Muscle of leg (tissue), 3 donors: ENCODE measurements at regions not wholly inside any gene's neighbourhood (a gene's known extent, or its start where the extent isn't known, plus 50 kb on each side); places are given as distances from the start of the nearest gene placed in this dataset.

Experiments used
- DNase-seq: peaks from one replicate; pipeline ENCODE4 v3.0.0; 2013
- H3K27ac ChIP-seq: one replicate; pipeline ENCODE4 v1.5.1; 2013; ENCODE audit warnings: mild to moderate bottlenecking, low read length, control low read depth
- H3K27me3 ChIP-seq: one replicate; pipeline ENCODE4 v1.6.1; 2013; ENCODE audit warnings: low read length; ENCODE audit not compliant: control insufficient read depth, insufficient read depth
- H3K36me3 ChIP-seq: one replicate; pipeline ENCODE4 v1.6.1; 2013; ENCODE audit warnings: low read length; ENCODE audit not compliant: control insufficient read depth, insufficient read depth
- H3K4me1 ChIP-seq: one replicate; pipeline ENCODE4 v1.6.1; 2013; ENCODE audit warnings: low read length; ENCODE audit not compliant: control insufficient read depth, insufficient read depth
- H3K4me3 ChIP-seq: one replicate; pipeline ENCODE4 v1.5.1; 2013; ENCODE audit warnings: low read length, control low read depth
- H3K9me3 ChIP-seq: replicated peaks from 2 replicates; pipeline ENCODE4 v1.6.1; 2013; ENCODE audit warnings: low read depth, low read length; ENCODE audit not compliant: control insufficient read depth
- WGBS: methylation state at CpG from one replicate; pipeline ENCODE4 v1.1.5; 2013; ENCODE audit warnings: missing lambda C conversion rate; ENCODE audit not compliant: insufficient coverage; 5-methylcytosine and 5-hydroxymethylcytosine counted together

- H3K27me3 ChIP-seq: no peaks in the 10 kb centered on the region
- no peak overlapping the region for H3K27ac ChIP-seq
- H3K4me3 ChIP-seq: no peak overlapping the region
- no peak for DNase-seq
- no peaks in the 10 kb centered on the region for H3K4me1 ChIP-seq
- WGBS: no CpG with 5 or more reads among the region's 2 CpGs
- no peaks in the 10 kb centered on the region for H3K9me3 ChIP-seq
- H3K36me3 ChIP-seq: no peaks in the 10 kb centered on the region
Measured at GRCh38 chr3:118710532-118710931, 324.1 kb downstream of the IGSF11 start.

GRCh38 chr3:118713502-118714207, 321.0 kb downstream of the IGSF11 start:
- DNase-seq: no peak
- no peaks in the 10 kb centered on the region for H3K4me1 ChIP-seq
- no CpG with 5 or more reads among the region's 3 CpGs for WGBS
- H3K36me3 ChIP-seq: no peaks in the 10 kb centered on the region
- no peaks in the 10 kb centered on the region for H3K27me3 ChIP-seq
- no peaks in the 10 kb centered on the region for H3K9me3 ChIP-seq
- H3K27ac ChIP-seq: no peak overlapping the region
- H3K4me3 ChIP-seq: no peak overlapping the region

GRCh38 chr3:118714800-118715199, 319.8 kb downstream of the IGSF11 start:
- WGBS: 83% methylated on average over 1 of the region's 2 CpGs
- H3K36me3 ChIP-seq: no peaks in the 10 kb centered on the region

GRCh38 chr3:118729546-118729945, 305.1 kb downstream of the IGSF11 start:
- no peak for DNase-seq
- no peak overlapping the region for H3K27ac ChIP-seq
- no peaks in the 10 kb centered on the region for H3K9me3 ChIP-seq
- WGBS: 89% methylated on average over 1 of the region's 3 CpGs
- H3K36me3 ChIP-seq: no peaks in the 10 kb centered on the region
- no peaks in the 10 kb centered on the region for H3K27me3 ChIP-seq
- no peaks in the 10 kb centered on the region for H3K4me1 ChIP-seq
- no peak overlapping the region for H3K4me3 ChIP-seq

More at GRCh38 chr3:118714800-118715199, 319.8 kb downstream of the IGSF11 start:
- Histone ChIP-seq H3K4me1 (no peaks in the 10 kb centered on the region), H3K4me3 (no peak overlapping the region), H3K9me3 (peaks cover 4% of the 10 kb centered on the region), H3K27me3 (no peaks in the 10 kb centered on the region), H3K27ac (no peak overlapping the region)
- no peak for DNase-seq

GRCh38 chr3:118734664-118735063, 300.0 kb downstream of the IGSF11 start:
- no peaks in the 10 kb centered on the region for H3K27me3 ChIP-seq
- H3K4me1 ChIP-seq: no peaks in the 10 kb centered on the region
- no peaks in the 10 kb centered on the region for H3K36me3 ChIP-seq
- no peak for DNase-seq
- H3K4me3 ChIP-seq: no peak overlapping the region
- 45% methylated on average over 1 of the region's 2 CpGs for WGBS
- H3K9me3 ChIP-seq: no peaks in the 10 kb centered on the region
- no peak overlapping the region for H3K27ac ChIP-seq

GRCh38 chr3:118736107-118736506, 298.5 kb downstream of the IGSF11 start:
- WGBS: 79% methylated on average over 2 of the region's 2 CpGs

GRCh38 chr3:118740722-118741290, 293.8 kb downstream of the IGSF11 start:
- H3K27me3 ChIP-seq: no peaks in the 10 kb centered on the region
- no peak for DNase-seq
- 80% methylated on average over 1 of the region's 2 CpGs for WGBS
- peaks cover 2% of the 10 kb centered on the region for H3K9me3 ChIP-seq
- no peak overlapping the region for H3K27ac ChIP-seq
- no peaks in the 10 kb centered on the region for H3K4me1 ChIP-seq
- no peaks in the 10 kb centered on the region for H3K36me3 ChIP-seq
- H3K4me3 ChIP-seq: no peak overlapping the region

More at GRCh38 chr3:118736107-118736506, 298.5 kb downstream of the IGSF11 start:
- H3K4me3 ChIP-seq: no peak overlapping the region
- no peaks in the 10 kb centered on the region for H3K27me3 ChIP-seq
- H3K27ac ChIP-seq: no peak overlapping the region
- DNase-seq: no peak
- H3K36me3 ChIP-seq: no peaks in the 10 kb centered on the region
- no peaks in the 10 kb centered on the region for H3K4me1 ChIP-seq
- H3K9me3 ChIP-seq: no peaks in the 10 kb centered on the region

- no peak for DNase-seq
- Histone ChIP-seq H3K4me3 (no peak overlapping the region), H3K4me1 (no peaks in the 10 kb centered on the region), H3K27me3 (no peaks in the 10 kb centered on the region), H3K27ac (no peak overlapping the region), H3K36me3 (no peaks in the 10 kb centered on the region), H3K9me3 (peaks cover 2% of the 10 kb centered on the region)
- 82% methylated on average over 1 of the region's 2 CpGs for WGBS
Measured at GRCh38 chr3:118742760-118743159, 291.9 kb downstream of the IGSF11 start.

GRCh38 chr3:118744186-118744585, 290.5 kb downstream of the IGSF11 start:
- WGBS: 14% methylated on average over 1 of the region's 2 CpGs
- H3K4me3 ChIP-seq: no peak overlapping the region
- H3K9me3 ChIP-seq: peaks cover 2% of the 10 kb centered on the region
- no peaks in the 10 kb centered on the region for H3K27me3 ChIP-seq
- no peak overlapping the region for H3K27ac ChIP-seq
- H3K4me1 ChIP-seq: no peaks in the 10 kb centered on the region
- DNase-seq: no peak
- no peaks in the 10 kb centered on the region for H3K36me3 ChIP-seq

GRCh38 chr3:118754406-118755252, 280.0 kb downstream of the IGSF11 start:
- Histone ChIP-seq H3K36me3 (no peaks in the 10 kb centered on the region), H3K4me1 (no peaks in the 10 kb centered on the region)

More at GRCh38 chr3:118754406-118755252, 280.0 kb downstream of the IGSF11 start:
- no peak overlapping the region for H3K27ac ChIP-seq
- H3K4me3 ChIP-seq: no peak overlapping the region
- peak; percentile 4 for DNase-seq
- H3K9me3 ChIP-seq: no peaks in the 10 kb centered on the region
- no CpG with 5 or more reads among the region's 7 CpGs for WGBS
- no peaks in the 10 kb centered on the region for H3K27me3 ChIP-seq
